NCI-H1436 treated with DMSO at 0.1 percent for 48 hours (cell line): ENCODE measurements at regions not wholly inside any gene's neighbourhood (a gene's known extent, or its start where the extent isn't known, plus 50 kb on each side); places are given as distances from the start of the nearest gene placed in this dataset.
"Not testable (repeated sequence)": the region's sequence is repeated elsewhere in the genome, so short reads cannot be mapped to it uniquely, and the experiment has no call there.

Experiments used
- DNase-seq: peaks from one replicate; lab custom pipeline; 2025; lab: John Stamatoyannopoulos, UW

DNA sequence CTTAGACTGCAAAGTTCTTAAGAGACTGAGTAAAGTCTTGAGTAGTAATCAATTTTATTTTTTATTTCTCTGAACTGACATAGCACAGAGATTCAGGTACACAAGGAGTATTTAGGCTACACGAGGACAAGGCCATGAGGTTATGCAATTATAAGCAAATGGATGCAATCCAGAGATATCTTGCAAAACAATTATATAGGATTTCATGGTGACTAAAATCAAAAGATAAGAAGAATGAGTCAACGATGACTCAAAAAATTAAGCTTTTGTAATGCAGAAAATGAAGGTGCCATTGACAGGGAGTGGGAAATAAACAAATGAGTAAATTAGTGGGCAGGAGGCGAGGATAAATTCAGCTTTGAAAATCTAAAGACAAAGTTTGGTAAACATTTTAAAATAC is 66.7 kb upstream of the MYO3A start:
- DNase-seq: no peak

DNA sequence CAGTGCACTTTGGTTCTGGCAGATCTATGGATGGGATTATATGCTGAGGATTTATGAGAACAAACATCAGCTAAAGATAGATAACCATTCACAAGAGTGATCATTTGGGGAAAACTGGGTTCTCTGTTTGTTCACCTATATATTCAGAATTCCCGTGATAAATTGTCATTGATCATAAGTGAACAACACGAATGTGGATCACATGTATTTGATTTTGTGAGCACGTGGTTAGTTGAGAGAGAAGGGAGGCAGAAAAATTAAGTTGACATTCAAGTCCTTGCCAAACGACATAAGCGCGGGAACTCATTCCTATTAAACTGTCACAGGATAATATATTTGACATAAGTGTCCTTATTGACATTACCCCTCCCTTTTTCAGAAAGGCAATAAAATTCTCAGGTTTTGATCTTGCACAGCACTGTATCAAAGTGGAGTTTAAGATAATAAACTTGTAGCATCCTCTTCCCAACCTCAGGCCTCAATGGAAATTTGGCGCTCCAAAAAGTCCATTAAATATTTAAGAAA is 64.9 kb upstream of the MYO3A start:
- no peak for DNase-seq

DNA sequence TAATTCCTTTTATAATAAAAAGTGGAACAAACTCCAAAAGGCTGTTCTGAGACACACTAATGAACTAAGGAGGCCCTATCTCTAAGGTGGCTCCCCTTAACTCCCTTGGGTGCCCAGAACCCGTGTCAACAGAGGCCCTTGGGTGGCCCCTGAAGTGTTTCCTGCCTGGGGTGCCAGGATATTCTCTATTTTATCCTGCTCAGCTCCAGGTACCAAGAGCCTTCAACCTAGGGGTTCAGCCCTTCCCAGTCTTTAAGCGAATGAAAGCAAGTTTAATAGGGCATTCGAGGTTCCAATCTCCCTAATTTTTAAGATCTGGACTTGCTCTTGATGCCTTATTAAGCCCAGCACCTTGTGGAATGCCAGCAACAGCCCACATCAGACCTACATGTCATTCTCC is 64.4 kb upstream of the MYO3A start:
- DNase-seq: no peak

DNA sequence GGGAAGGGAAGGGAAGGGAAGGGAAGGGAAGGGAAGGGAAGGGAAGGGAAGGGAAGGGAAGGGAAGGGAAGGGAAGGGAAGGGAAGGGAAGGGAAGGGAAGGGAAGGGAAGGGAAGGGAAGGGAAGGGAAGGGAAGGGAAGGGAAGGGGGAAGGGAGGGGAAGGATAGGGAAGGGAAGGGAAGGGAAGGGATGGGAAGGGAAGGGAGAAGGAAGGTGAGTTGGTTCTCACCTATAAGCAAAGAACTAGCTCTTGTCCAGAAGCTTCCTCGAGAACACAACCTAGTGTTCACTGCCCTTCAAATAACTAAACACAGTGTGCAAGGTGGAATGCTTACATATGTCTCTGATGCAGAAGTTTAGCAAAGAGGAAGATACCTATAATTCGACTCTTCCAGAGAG is 59.6 kb upstream of the MYO3A start:
- DNase-seq: not testable (repeated sequence)

DNA sequence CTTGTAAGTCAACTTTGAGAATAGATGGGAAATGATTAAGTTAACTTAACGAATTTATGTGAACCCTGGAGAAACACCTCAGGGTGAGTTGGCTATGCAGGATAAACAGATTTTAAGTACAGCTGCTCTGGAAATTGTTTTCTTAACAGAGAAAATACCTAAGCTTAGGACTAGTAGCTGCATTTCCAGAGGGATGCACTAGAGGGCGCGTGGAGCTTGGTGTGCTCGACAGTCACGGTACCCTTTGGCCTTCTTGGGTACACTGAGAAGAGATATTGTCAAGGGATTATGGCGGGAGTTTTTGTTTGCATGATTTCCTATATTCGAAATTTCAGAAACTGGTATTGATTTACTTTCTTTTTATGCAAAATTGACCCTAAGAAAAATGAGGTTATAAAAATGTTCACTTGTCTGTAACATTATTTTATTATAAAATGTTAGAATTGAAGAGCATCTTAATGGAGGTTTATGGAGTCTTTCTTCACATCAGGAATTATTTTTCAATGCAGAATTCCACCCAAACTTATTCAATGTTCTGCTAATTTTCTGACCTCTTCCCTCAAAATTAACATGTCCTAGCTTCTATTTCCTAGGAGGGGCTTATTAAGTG is 58.4 kb upstream of the MYO3A start:
- DNase-seq: peak; percentile 85

DNA sequence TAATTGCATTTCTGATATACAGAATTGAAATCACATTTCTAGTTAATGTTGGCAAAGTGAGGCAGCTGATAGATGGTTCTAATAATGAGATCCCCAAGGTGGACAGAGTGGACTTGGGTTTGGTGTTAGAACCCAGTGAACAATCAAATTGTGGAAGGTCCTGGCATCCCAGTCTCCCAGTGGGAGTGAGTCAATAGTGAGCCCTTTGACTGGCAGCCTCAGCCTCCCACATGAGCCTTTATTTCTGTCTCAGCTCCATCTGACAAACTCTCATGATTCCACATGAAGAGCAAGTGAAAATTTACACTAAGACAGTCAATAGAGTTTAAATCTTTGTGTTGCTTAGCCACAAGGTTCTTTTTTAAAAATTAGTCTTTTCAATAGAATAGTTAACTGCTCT is 56.7 kb upstream of the MYO3A start:
- no peak for DNase-seq
